ENCODE measurements at regions not wholly inside any gene's neighbourhood (a gene's known extent, or its start where the extent isn't known, plus 50 kb on each side); places are given as distances from the start of the nearest gene placed in this dataset.

DNA sequence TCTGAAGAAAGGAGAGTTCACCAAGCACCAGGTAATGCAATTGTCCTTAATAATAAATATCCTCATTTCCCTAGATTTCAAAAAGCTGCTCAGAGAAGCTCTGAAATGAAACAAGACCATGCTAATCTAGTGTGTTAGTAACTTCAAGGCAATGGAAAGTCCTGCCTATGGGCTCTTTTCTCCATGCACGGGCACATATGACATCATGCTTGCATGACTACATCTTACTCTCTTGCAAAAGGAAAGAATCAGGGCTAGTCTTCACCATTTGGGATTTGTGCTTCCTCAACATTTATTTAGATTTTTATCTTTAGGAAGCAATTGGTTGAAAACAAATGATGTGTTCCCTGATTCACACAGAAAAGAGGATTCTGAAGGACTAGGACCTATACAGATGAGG lies 204.0 kb upstream of the POU3F3 start:
- no peak for DNase-seq
- no peaks in the 10 kb centered on the region for H3K27me3 ChIP-seq
- H3K9me3 ChIP-seq = no peaks in the 10 kb centered on the region
- H3K36me3 ChIP-seq = no peaks in the 10 kb centered on the region
- H3K4me3 ChIP-seq = no peak overlapping the region

GRCh38 chr2:104650405-104650996 lies 203.4 kb upstream of the POU3F3 start:
- Histone ChIP-seq H3K27me3 (no peaks in the 10 kb centered on the region), H3K36me3 (no peaks in the 10 kb centered on the region), H3K9me3 (no peaks in the 10 kb centered on the region), H3K4me3 (no peak overlapping the region)
- DNase-seq = no peak

- DNase-seq = no peak
- H3K36me3 ChIP-seq = no peaks in the 10 kb centered on the region
- no peak overlapping the region for H3K4me3 ChIP-seq
- no peaks in the 10 kb centered on the region for H3K27me3 ChIP-seq
- no peaks in the 10 kb centered on the region for H3K9me3 ChIP-seq
Observed at GRCh38 chr2:104654811-104655210, 199.1 kb upstream of the POU3F3 start.

GRCh38 chr2:104656571-104657163 lies 197.2 kb upstream of the POU3F3 start:
- no peaks in the 10 kb centered on the region for H3K9me3 ChIP-seq
- no peaks in the 10 kb centered on the region for H3K27me3 ChIP-seq
- H3K4me3 ChIP-seq = no peak overlapping the region
- no peak for DNase-seq
- H3K36me3 ChIP-seq = no peaks in the 10 kb centered on the region

DNA sequence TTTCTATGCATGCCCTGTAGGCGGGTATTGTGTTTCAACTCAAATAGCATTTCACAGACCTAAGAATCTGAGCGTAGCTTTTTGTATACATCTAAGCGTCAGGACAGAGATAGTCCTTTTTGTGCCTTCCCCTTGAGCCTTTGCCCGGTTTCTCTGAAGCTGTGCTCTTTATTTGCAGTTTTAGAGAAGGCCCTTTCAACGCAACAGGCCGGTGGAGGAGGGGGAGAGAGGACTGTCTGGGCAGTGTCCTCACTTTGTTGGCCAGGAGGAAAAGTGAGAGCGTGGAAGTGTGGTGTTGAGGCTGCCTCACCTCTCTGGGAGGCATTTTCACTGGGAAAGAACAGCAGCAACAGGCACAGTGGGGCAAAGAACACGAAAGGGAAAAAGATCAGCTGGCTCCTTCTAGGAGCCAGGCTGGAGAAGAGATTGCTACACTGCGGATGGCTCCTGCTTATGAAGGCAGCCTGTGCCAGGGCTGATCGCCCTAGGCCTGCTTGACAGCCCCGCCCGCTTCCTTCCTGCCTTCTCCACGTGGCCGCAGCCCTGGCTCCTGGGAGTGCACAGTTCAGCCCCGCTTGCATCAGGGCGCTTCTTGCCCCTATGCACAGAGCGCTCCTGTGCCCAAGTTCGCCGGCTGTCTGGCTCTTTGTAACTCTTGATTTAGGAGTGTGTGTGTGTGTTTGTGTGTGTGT lies 195.6 kb upstream of the POU3F3 start:
- no peaks in the 10 kb centered on the region for H3K36me3 ChIP-seq
- DNase-seq = peak; percentile 37

GRCh38 chr2:104658904-104659591 lies 194.9 kb upstream of the POU3F3 start:
- Histone ChIP-seq H3K27me3 (no peaks in the 10 kb centered on the region), H3K4me3 (no peak overlapping the region), H3K9me3 (no peaks in the 10 kb centered on the region), H3K36me3 (no peaks in the 10 kb centered on the region)
- no peak for DNase-seq

More for the DNA sequence above, 195.6 kb upstream of the POU3F3 start:
- Histone ChIP-seq H3K9me3 (no peaks in the 10 kb centered on the region), H3K4me3 (no peak overlapping the region), H3K27me3 (no peaks in the 10 kb centered on the region)

GRCh38 chr2:104660991-104661390 lies 192.9 kb upstream of the POU3F3 start:
- Histone ChIP-seq H3K27me3 (no peaks in the 10 kb centered on the region), H3K4me3 (no peak overlapping the region), H3K36me3 (no peaks in the 10 kb centered on the region), H3K9me3 (no peaks in the 10 kb centered on the region)
- no peak for DNase-seq

DNA sequence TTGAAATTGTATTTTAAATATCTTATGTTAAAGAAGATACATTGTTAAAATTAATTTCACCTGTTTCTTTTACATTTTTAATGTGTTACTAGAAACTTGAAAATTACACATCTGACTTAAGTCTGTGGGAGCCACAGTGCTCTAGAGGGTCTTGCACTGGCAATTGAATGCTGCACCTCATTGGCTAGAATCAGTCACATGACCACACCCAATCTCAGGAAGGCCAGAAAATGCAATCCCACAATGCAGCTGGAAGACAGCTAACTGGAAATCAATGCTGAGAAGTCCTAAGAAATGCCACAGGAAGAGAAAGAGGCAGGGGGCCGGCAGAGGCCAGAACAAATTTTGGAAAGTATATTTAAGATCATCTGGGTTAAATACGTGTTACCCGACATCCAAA lies 189.2 kb upstream of the POU3F3 start:
- H3K9me3 ChIP-seq = no peaks in the 10 kb centered on the region
- no peak for DNase-seq
- no peaks in the 10 kb centered on the region for H3K36me3 ChIP-seq
- no peak overlapping the region for H3K4me3 ChIP-seq
- H3K27me3 ChIP-seq = peaks cover 2% of the 10 kb centered on the region; the same call in 1 of the 2 replicates

GRCh38 chr2:104668631-104669030 lies 185.3 kb upstream of the POU3F3 start:
- no peaks in the 10 kb centered on the region for H3K36me3 ChIP-seq
- no peak overlapping the region for H3K4me3 ChIP-seq
- peaks cover 2% of the 10 kb centered on the region; the same call in 1 of the 2 replicates for H3K27me3 ChIP-seq
- no peaks in the 10 kb centered on the region for H3K9me3 ChIP-seq
- no peak for DNase-seq

- Histone ChIP-seq H3K27me3 (no peaks in the 10 kb centered on the region), H3K4me3 (no peak overlapping the region), H3K9me3 (no peaks in the 10 kb centered on the region), H3K36me3 (no peaks in the 10 kb centered on the region)
- DNase-seq = no peak
Observed at GRCh38 chr2:104673225-104673624, 180.7 kb upstream of the POU3F3 start.

DNA sequence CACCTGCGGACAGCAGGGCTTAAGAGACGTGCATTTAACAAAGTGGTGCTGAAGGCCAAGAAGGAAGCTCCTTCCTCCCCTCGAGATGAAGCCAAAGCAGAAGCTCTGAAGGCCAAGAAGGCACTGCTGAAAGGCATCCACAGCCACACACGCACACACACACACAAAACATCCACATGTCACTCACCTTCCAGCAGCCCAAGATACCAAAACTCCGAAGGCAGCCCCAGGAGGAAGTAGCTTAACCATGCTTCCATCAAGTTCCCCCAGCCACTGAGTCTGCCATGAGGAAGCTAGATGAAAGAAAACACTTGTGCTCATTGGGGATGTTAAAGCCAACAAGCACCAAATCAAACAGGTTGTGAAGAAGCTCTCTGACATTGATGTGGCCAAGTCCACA lies 175.7 kb upstream of the POU3F3 start:
- no peaks in the 10 kb centered on the region for H3K9me3 ChIP-seq
- no peak overlapping the region for H3K4me3 ChIP-seq
- no peak for DNase-seq
- H3K27me3 ChIP-seq = no peaks in the 10 kb centered on the region
- no peaks in the 10 kb centered on the region for H3K36me3 ChIP-seq

GRCh38 chr2:104685591-104685990 lies 168.3 kb upstream of the POU3F3 start:
- H3K36me3 ChIP-seq = no peaks in the 10 kb centered on the region
- H3K9me3 ChIP-seq = no peaks in the 10 kb centered on the region
- DNase-seq = no peak
- no peaks in the 10 kb centered on the region for H3K27me3 ChIP-seq
- no peak overlapping the region for H3K4me3 ChIP-seq

DNA sequence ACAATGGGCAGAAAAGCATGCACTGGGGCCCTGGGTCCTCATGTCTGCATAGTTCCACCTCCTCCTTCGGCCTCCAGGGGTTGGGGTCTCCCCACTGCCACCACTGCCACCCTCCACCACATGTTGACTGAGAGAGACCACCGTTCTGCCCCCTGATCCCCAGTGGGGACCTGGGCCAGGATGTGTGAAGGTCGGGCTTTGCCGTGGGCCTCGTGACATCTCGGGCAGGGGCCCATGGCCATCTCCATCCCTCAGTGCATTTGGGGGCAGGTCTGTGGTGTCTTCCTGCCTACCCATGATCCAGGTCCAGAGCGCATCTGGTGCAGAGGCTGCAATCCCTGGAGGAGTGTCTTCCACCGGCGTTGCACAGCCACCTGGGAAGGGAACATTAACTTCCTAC lies 166.8 kb upstream of the POU3F3 start:
- DNase-seq = no peak
- no peaks in the 10 kb centered on the region for H3K27me3 ChIP-seq

GRCh38 chr2:104690255-104690984 lies 163.5 kb upstream of the POU3F3 start:
- Histone ChIP-seq H3K27me3 (no peaks in the 10 kb centered on the region), H3K9me3 (no peaks in the 10 kb centered on the region), H3K4me3 (no peak overlapping the region), H3K36me3 (no peaks in the 10 kb centered on the region)
- DNase-seq = no peak

More for the DNA sequence above, 166.8 kb upstream of the POU3F3 start:
- H3K4me3 ChIP-seq = no peak overlapping the region
- no peaks in the 10 kb centered on the region for H3K36me3 ChIP-seq
- H3K9me3 ChIP-seq = no peaks in the 10 kb centered on the region

DNA sequence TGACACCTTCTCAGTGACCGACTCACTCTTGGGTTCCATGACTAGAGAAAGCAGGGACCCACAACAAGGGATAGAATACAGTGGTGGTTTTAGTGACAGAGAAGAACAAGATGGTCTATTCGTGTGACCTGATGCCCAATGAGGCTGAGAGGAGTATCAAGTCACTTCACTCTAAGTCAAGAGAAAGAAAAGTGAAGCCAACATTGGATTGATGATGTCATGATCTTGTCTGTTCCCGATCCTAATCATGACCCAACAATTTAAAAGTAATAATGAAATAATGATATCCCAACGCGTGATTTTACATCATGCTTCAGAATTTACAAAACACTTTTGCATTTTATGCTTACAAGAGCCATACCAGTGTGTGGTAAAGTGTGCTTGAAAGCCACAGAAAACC lies 155.6 kb upstream of the POU3F3 start:
- no peaks in the 10 kb centered on the region for H3K36me3 ChIP-seq

DNA sequence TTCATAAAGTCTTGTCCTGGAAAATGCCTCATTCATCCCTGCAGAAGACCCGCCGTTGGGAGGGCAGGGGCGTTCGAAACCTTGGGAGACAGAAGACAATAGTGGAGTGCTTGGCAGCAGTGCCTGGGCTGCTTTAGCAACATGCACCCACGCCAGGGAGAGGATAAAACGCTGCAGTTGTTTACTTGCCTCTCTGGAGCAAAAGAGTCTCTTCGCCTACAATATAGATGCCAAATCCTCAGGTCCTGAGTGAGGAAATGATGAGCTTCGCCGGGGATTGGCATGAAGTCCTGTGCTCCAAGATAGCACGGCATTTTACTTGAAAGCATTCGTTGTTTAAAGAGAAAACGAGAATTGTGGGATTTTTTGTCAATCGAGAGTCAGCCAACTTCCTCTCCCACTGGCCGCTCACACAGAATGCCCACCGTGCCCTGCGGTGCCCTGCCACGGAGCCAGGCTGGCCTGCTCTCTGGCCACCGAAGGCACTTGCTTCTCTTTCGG lies 152.5 kb upstream of the POU3F3 start:
- no peak overlapping the region for H3K4me3 ChIP-seq
- no peaks in the 10 kb centered on the region for H3K9me3 ChIP-seq
- H3K36me3 ChIP-seq = no peaks in the 10 kb centered on the region
- H3K27me3 ChIP-seq = peaks cover 6% of the 10 kb centered on the region; the same call in 1 of the 2 replicates
- DNase-seq = no peak

More for the DNA sequence above, 155.6 kb upstream of the POU3F3 start:
- Histone ChIP-seq H3K4me3 (no peak overlapping the region), H3K9me3 (no peaks in the 10 kb centered on the region), H3K27me3 (peaks cover 6% of the 10 kb centered on the region; the same call in 1 of the 2 replicates)
- no peak for DNase-seq

Data from MG63 (cell line).